ENCODE measurements at regions not wholly inside any gene's neighbourhood (a gene's known extent, or its start where the extent isn't known, plus 50 kb on each side); places are given as distances from the start of the nearest gene placed in this dataset.

- POLR2A ChIA-PET (ENCODE audit: partially characterized antibody), result no interaction called here
- Histone ChIP-seq H3K4me3 (ENCODE audit: extremely low read depth in 1 of 4, insufficient read depth in 2 of 4, low read depth in 3 of 4, low read length in 4 of 4) (no peak overlapping the region), H3K9ac (replicated peaks in 1 of 4; ENCODE audit: extremely low read depth in 1 of 4, low read depth in 3 of 4, low read length in 3 of 4) (no peak overlapping the region), H3K4me2 (ENCODE audit: insufficient read depth in 1 of 2, low read depth in 2 of 2, low read length in 2 of 2) (no peak overlapping the region), H3K4me1 (replicated peaks in 1 of 4; ENCODE audit: control insufficient read depth in 3 of 4, insufficient read depth in 4 of 4, low read length in 3 of 4) (no peaks in the 10 kb centered on the region; a peak in 1 of 7 replicates), H4K20me1 (replicated peaks in 1 of 2; ENCODE audit: control insufficient read depth in 1 of 2, insufficient read depth in 2 of 2, low read length in 2 of 2) (no peaks in the 10 kb centered on the region), H2BK20ac (ENCODE audit: low read length) (no peak overlapping the region), H3K18ac (ENCODE audit: extremely low read depth, low read length) (no peak overlapping the region), H3K4ac (replicated peaks; ENCODE audit: insufficient read length, low read depth, low read length) (no peak overlapping the region), H3K27me3 (replicated peaks in 1 of 4; ENCODE audit: control insufficient read depth in 3 of 4, extremely low read depth in 1 of 4, insufficient read depth in 3 of 4, low read length in 3 of 4) (no peaks in the 10 kb centered on the region), H2BK120ac (replicated peaks; ENCODE audit: low read depth, low read length) (no peak overlapping the region), H4K5ac (ENCODE audit: insufficient read length, low read depth, low read length) (no peak overlapping the region), H2BK15ac (ENCODE audit: low read length) (no peak overlapping the region), H4K8ac (ENCODE audit: extremely low read depth, insufficient read depth, low read length) (no peak overlapping the region), H2AK5ac (ENCODE audit: low read depth, low read length) (no peak overlapping the region), H3K56ac (replicated peaks; ENCODE audit: insufficient read length, low read depth, low read length) (no peak overlapping the region), H3K9me3 (ENCODE audit: insufficient read depth in 2 of 2, low read depth in 1 of 2, low read length in 1 of 2) (no peaks in the 10 kb centered on the region), H2AFZ (ENCODE audit: low read length) (no peak overlapping the region), H3K36me3 (ENCODE audit: control insufficient read depth in 2 of 4, insufficient read depth in 4 of 4, low read length in 3 of 4) (no peaks in the 10 kb centered on the region), H4K91ac (replicated peaks; ENCODE audit: insufficient read length, low read length) (no peak overlapping the region), H3K79me1 (ENCODE audit: low read depth, low read length) (no peaks in the 10 kb centered on the region), H3K23me2 (ENCODE audit: low read depth, low read length) (no peaks in the 10 kb centered on the region), H3K79me2 (ENCODE audit: control insufficient read depth in 1 of 2, insufficient read depth in 2 of 2, low read length in 2 of 2) (no peaks in the 10 kb centered on the region), H2BK12ac (ENCODE audit: low read depth, low read length) (no peak overlapping the region), H3K14ac (ENCODE audit: insufficient read length) (no peak overlapping the region), H3K27ac (ENCODE audit: low read depth, low read length) (no peak overlapping the region), H2BK5ac (ENCODE audit: low read depth, low read length) (no peak overlapping the region), H3K23ac (ENCODE audit: insufficient read length) (no peak overlapping the region)
- 90% methylated on average over 6 of the region's 6 CpGs; no CpG with 5 or more reads in 1 of the 2 experiments for WGBS, 2 experiments (ENCODE audit: extremely low coverage in 1 of 2, insufficient coverage in 1 of 2, insufficient read length in 1 of 2, insufficient replicate concordance in 2 of 2, low coverage in 1 of 2, low lambda C conversion rate in 2 of 2, missing lambda C conversion rate in 1 of 2)
- FAIRE-seq, result no peak
- no peak for DNase-seq (ENCODE audit: low read depth in 1 of 2, low spot score in 2 of 2)
- CTCF ChIA-PET (ENCODE audit: partially characterized antibody), result no interaction called here
- TF ChIP-seq HDAC2 (IDR thresholded peaks at IDR 0.05; ENCODE audit: borderline replicate concordance in 1 of 2, low read depth in 2 of 2, low read length in 2 of 2), result no peak
- no peak for TF ChIP-seq TBP (IDR thresholded peaks at IDR 0.05; ENCODE audit: low read depth, low read length)
- TF ChIP-seq TEAD4 (IDR thresholded peaks at IDR 0.05; ENCODE audit: low read depth, low read length), result no peak
- TF ChIP-seq RBBP5 (IDR thresholded peaks at IDR 0.05; ENCODE audit: borderline replicate concordance, low read depth, low read length), result no peak
- no peak for TF ChIP-seq ASH2L (IDR thresholded peaks at IDR 0.05; ENCODE audit: low read length)
- no peak for TF ChIP-seq FOSL1 (IDR thresholded peaks at IDR 0.05; ENCODE audit: insufficient read depth, low read depth, low read length)
- TF ChIP-seq SP1 (IDR thresholded peaks at IDR 0.05; ENCODE audit: low read depth, low read length), result no peak
Measured at GRCh38 chr9:91502475-91502874, 78.8 kb upstream of the NFIL3 start.

All from H1 (cell line).